GM19438 (cell line): ENCODE measurements at regions not wholly inside any gene's neighbourhood (a gene's known extent, or its start where the extent isn't known, plus 50 kb on each side); places are given as distances from the start of the nearest gene placed in this dataset.
"Not testable (repeated sequence)": the region's sequence is repeated elsewhere in the genome, so short reads cannot be mapped to it uniquely, and the experiment has no call there.

ENCODE experiments used
- ATAC-seq: cut with Tn5 transposase; IDR thresholded peaks from one replicate; pipeline ENCODE4 v1.9.1; 2021; ENCODE audit warnings: low read depth; ENCODE audit not compliant: unreplicated experiment

GRCh38 chr2:142294225-142294624 is 163.4 kb upstream of the LRP1B start:
- no peak for ATAC-seq

- no peak for ATAC-seq
These were observed 161.2 kb upstream of the LRP1B start for GRCh38 chr2:142291969-142292368.

GRCh38 chr2:142290931-142291330 is 160.1 kb upstream of the LRP1B start:
- ATAC-seq, result no peak

- peak; percentile 82 for ATAC-seq
These were observed 155.8 kb upstream of the LRP1B start for GRCh38 chr2:142286618-142287017.

GRCh38 chr2:142285480-142285879 is 154.7 kb upstream of the LRP1B start:
- ATAC-seq, result no peak

GRCh38 chr2:142284336-142284735 is 153.5 kb upstream of the LRP1B start:
- ATAC-seq, result not testable (repeated sequence)

GRCh38 chr2:142280831-142281230 is 150.0 kb upstream of the LRP1B start:
- no peak for ATAC-seq

GRCh38 chr2:142270990-142271389 is 140.2 kb upstream of the LRP1B start:
- ATAC-seq, result no peak

GRCh38 chr2:142270291-142270690 is 139.5 kb upstream of the LRP1B start:
- no peak for ATAC-seq

- no peak for ATAC-seq
These were observed 128.5 kb upstream of the LRP1B start for GRCh38 chr2:142259356-142259755.

- ATAC-seq, result no peak
These were observed 123.2 kb upstream of the LRP1B start for GRCh38 chr2:142254031-142254430.

- ATAC-seq, result no peak
These were observed 110.2 kb upstream of the LRP1B start for GRCh38 chr2:142241016-142241415.

GRCh38 chr2:142236181-142236580 is 105.4 kb upstream of the LRP1B start:
- ATAC-seq, result no peak

- no peak for ATAC-seq
These were observed 103.9 kb upstream of the LRP1B start for GRCh38 chr2:142234741-142235140.

- no peak for ATAC-seq
These were observed 92.5 kb upstream of the LRP1B start for GRCh38 chr2:142223309-142223708.

- no peak for ATAC-seq
These were observed 91.9 kb upstream of the LRP1B start for GRCh38 chr2:142222715-142223114.

- ATAC-seq, result no peak
These were observed 90.1 kb upstream of the LRP1B start for GRCh38 chr2:142220901-142221300.

- ATAC-seq, result no peak
These were observed 89.4 kb upstream of the LRP1B start for GRCh38 chr2:142220239-142220638.

- ATAC-seq, result no peak
These were observed 87.7 kb upstream of the LRP1B start for GRCh38 chr2:142218471-142218870.

GRCh38 chr2:142217804-142218203 is 87.0 kb upstream of the LRP1B start:
- no peak for ATAC-seq

GRCh38 chr2:142200062-142200461 is 69.2 kb upstream of the LRP1B start:
- ATAC-seq, result no peak

GRCh38 chr2:142199073-142199472 is 68.3 kb upstream of the LRP1B start:
- ATAC-seq, result no peak

- no peak for ATAC-seq
These were observed 60.0 kb upstream of the LRP1B start for GRCh38 chr2:142190805-142191204.
